ENCODE measurements at regions not wholly inside any gene's neighbourhood (a gene's known extent, or its start where the extent isn't known, plus 50 kb on each side); places are given as distances from the start of the nearest gene placed in this dataset.

- no peak overlapping the region for H3K4me2 ChIP-seq (ENCODE audit: extremely low read depth, insufficient read depth, low read length)
- no peaks in the 10 kb centered on the region for H3K36me3 ChIP-seq (ENCODE audit: control insufficient read depth, insufficient read depth, low read length)
- DNase-seq (ENCODE audit: low read depth in 2 of 2), result no peak
- no peaks in the 10 kb centered on the region for H3K4me1 ChIP-seq (ENCODE audit: control insufficient read depth, extremely low read depth, insufficient read depth, low read length)
- H3K27me3 ChIP-seq (ENCODE audit: control insufficient read depth, insufficient read depth, low read length), result no peaks in the 10 kb centered on the region
- no peaks in the 10 kb centered on the region for H3K79me2 ChIP-seq (ENCODE audit: control insufficient read depth, insufficient read depth, low read length)
- H2AFZ ChIP-seq (ENCODE audit: low read length), result no peak overlapping the region
- no peaks in the 10 kb centered on the region for H3K9me3 ChIP-seq (ENCODE audit: control insufficient read depth, insufficient read depth, low read depth, low read length)
- H4K20me1 ChIP-seq (ENCODE audit: control insufficient read depth, extremely low read depth, insufficient read depth, low read length), result no peaks in the 10 kb centered on the region
- no peak overlapping the region for H3K27ac ChIP-seq (ENCODE audit: insufficient read depth, low read length)
- TF ChIP-seq, protein P1, sequence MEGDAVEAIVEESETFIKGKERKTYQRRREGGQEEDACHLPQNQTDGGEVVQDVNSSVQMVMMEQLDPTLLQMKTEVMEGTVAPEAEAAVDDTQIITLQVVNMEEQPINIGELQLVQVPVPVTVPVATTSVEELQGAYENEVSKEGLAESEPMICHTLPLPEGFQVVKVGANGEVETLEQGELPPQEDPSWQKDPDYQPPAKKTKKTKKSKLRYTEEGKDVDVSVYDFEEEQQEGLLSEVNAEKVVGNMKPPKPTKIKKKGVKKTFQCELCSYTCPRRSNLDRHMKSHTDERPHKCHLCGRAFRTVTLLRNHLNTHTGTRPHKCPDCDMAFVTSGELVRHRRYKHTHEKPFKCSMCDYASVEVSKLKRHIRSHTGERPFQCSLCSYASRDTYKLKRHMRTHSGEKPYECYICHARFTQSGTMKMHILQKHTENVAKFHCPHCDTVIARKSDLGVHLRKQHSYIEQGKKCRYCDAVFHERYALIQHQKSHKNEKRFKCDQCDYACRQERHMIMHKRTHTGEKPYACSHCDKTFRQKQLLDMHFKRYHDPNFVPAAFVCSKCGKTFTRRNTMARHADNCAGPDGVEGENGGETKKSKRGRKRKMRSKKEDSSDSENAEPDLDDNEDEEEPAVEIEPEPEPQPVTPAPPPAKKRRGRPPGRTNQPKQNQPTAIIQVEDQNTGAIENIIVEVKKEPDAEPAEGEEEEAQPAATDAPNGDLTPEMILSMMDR (conservative IDR thresholded peaks at IDR 0.05 in 1 of 2, IDR thresholded peaks at IDR 0.05 in 1 of 2; ENCODE audit: low read depth in 1 of 2, low read length in 2 of 2), result no peak
- no peak for TF ChIP-seq EZH2 (IDR thresholded peaks at IDR 0.05; ENCODE audit: low read length, missing control alignments)
- H3K4me3 ChIP-seq (replicated peaks in 1 of 4; ENCODE audit: control extremely low read depth in 1 of 4, insufficient read depth in 1 of 4, low read depth in 3 of 4, low read length in 4 of 4), result no peak overlapping the region
- H3K9ac ChIP-seq (ENCODE audit: insufficient read depth, low read length), result no peak overlapping the region
Observed at GRCh38 chr9:79334001-79334400, 237.8 kb upstream of the TLE4 start.

GRCh38 chr9:79334711-79335110, 237.1 kb upstream of the TLE4 start:
- no peak overlapping the region for H2AFZ ChIP-seq (ENCODE audit: low read length)
- H3K27me3 ChIP-seq (ENCODE audit: control insufficient read depth, insufficient read depth, low read length), result no peaks in the 10 kb centered on the region
- H4K20me1 ChIP-seq (ENCODE audit: control insufficient read depth, extremely low read depth, insufficient read depth, low read length), result no peaks in the 10 kb centered on the region
- H3K79me2 ChIP-seq (ENCODE audit: control insufficient read depth, insufficient read depth, low read length), result no peaks in the 10 kb centered on the region
- H3K4me2 ChIP-seq (ENCODE audit: extremely low read depth, insufficient read depth, low read length), result no peak overlapping the region
- H3K27ac ChIP-seq (ENCODE audit: insufficient read depth, low read length), result no peak overlapping the region
- no peaks in the 10 kb centered on the region for H3K4me1 ChIP-seq (ENCODE audit: control insufficient read depth, extremely low read depth, insufficient read depth, low read length)
- H3K4me3 ChIP-seq (replicated peaks in 1 of 4; ENCODE audit: control extremely low read depth in 1 of 4, insufficient read depth in 1 of 4, low read depth in 3 of 4, low read length in 4 of 4), result no peak overlapping the region
- no peak overlapping the region for H3K9ac ChIP-seq (ENCODE audit: insufficient read depth, low read length)
- H3K9me3 ChIP-seq (ENCODE audit: control insufficient read depth, insufficient read depth, low read depth, low read length), result no peaks in the 10 kb centered on the region
- TF ChIP-seq EZH2 (IDR thresholded peaks at IDR 0.05; ENCODE audit: low read length, missing control alignments), result no peak
- TF ChIP-seq, protein P1 (conservative IDR thresholded peaks at IDR 0.05 in 1 of 2, IDR thresholded peaks at IDR 0.05 in 1 of 2; ENCODE audit: low read depth in 1 of 2, low read length in 2 of 2), result no peak
- no peaks in the 10 kb centered on the region for H3K36me3 ChIP-seq (ENCODE audit: control insufficient read depth, insufficient read depth, low read length)
- no peak for DNase-seq (ENCODE audit: low read depth in 2 of 2)

- H3K4me3 ChIP-seq (replicated peaks in 1 of 4; ENCODE audit: control extremely low read depth in 1 of 4, insufficient read depth in 1 of 4, low read depth in 3 of 4, low read length in 4 of 4), result no peak overlapping the region
- H3K27me3 ChIP-seq (ENCODE audit: control insufficient read depth, insufficient read depth, low read length), result no peaks in the 10 kb centered on the region
- no peak overlapping the region for H3K4me2 ChIP-seq (ENCODE audit: extremely low read depth, insufficient read depth, low read length)
- no peak overlapping the region for H3K27ac ChIP-seq (ENCODE audit: insufficient read depth, low read length)
- TF ChIP-seq, protein P1 (conservative IDR thresholded peaks at IDR 0.05 in 1 of 2, IDR thresholded peaks at IDR 0.05 in 1 of 2; ENCODE audit: low read depth in 1 of 2, low read length in 2 of 2), result no peak
- no peak for TF ChIP-seq EZH2 (IDR thresholded peaks at IDR 0.05; ENCODE audit: low read length, missing control alignments)
- no peaks in the 10 kb centered on the region for H3K79me2 ChIP-seq (ENCODE audit: control insufficient read depth, insufficient read depth, low read length)
- H3K36me3 ChIP-seq (ENCODE audit: control insufficient read depth, insufficient read depth, low read length), result no peaks in the 10 kb centered on the region
- no peak for DNase-seq (ENCODE audit: low read depth in 2 of 2)
- H3K4me1 ChIP-seq (ENCODE audit: control insufficient read depth, extremely low read depth, insufficient read depth, low read length), result no peaks in the 10 kb centered on the region
- no peak overlapping the region for H2AFZ ChIP-seq (ENCODE audit: low read length)
- H3K9ac ChIP-seq (ENCODE audit: insufficient read depth, low read length), result no peak overlapping the region
- H4K20me1 ChIP-seq (ENCODE audit: control insufficient read depth, extremely low read depth, insufficient read depth, low read length), result no peaks in the 10 kb centered on the region
- no peaks in the 10 kb centered on the region for H3K9me3 ChIP-seq (ENCODE audit: control insufficient read depth, insufficient read depth, low read depth, low read length)
Observed at GRCh38 chr9:79335987-79336386, 235.8 kb upstream of the TLE4 start.
